Fibroblast of lung (primary cell): ENCODE measurements at regions not wholly inside any gene's neighbourhood (a gene's known extent, or its start where the extent isn't known, plus 50 kb on each side); places are given as distances from the start of the nearest gene placed in this dataset.
A peak's percentile ranks its signal among the peaks of the same experiment; 100 is the strongest.

Source experiments
- DNase-seq, 2 donors: peaks; one replicate each; pipeline versions ENCODE4 v3.0.0 to v3.0.0-alpha.2; 2010; ENCODE audit warnings: low read depth in 2 of 2
- H2AFZ ChIP-seq: 2 replicates; pipeline ENCODE4 v1.5.1; 2012; ENCODE audit warnings: low read length, control low read depth, inconsistent platforms
- H3K27ac ChIP-seq: 2 replicates; pipeline ENCODE4 v1.5.1; 2011; ENCODE audit warnings: low read length, control low read depth; ENCODE audit not compliant: insufficient read depth
- H3K27me3 ChIP-seq: 2 replicates; pipeline ENCODE4 v1.5.1; 2011; ENCODE audit warnings: mild to moderate bottlenecking, low read length; ENCODE audit not compliant: control insufficient read depth, insufficient read depth
- H3K36me3 ChIP-seq: 2 replicates; pipeline ENCODE4 v1.5.1; 2011; ENCODE audit warnings: low read length; ENCODE audit not compliant: control insufficient read depth, insufficient read depth
- H3K4me1 ChIP-seq: 2 replicates; pipeline ENCODE4 v1.5.1; 2011; ENCODE audit warnings: low read length; ENCODE audit not compliant: control insufficient read depth, insufficient read depth; ENCODE audit errors: extremely low read depth
- H3K4me2 ChIP-seq: 2 replicates; pipeline ENCODE4 v1.5.1; 2011; ENCODE audit warnings: low read length, control low read depth; ENCODE audit not compliant: insufficient read depth; ENCODE audit errors: extremely low read depth
- H3K4me3 ChIP-seq, 4 experiments: fragments of 200-600 bp in 1 of 4; sonication (generic) in 1 of 4; replicated peaks in 1 of 4; 2 replicates each; pipeline ENCODE4 v1.5.1; 2011 to 2016; ENCODE audit warnings: low read length in 4 of 4, low read depth in 3 of 4, mild to moderate bottlenecking in 3 of 4, control low read depth in 2 of 4, inconsistent platforms in 1 of 4, mixed read lengths in 1 of 4; ENCODE audit not compliant: insufficient read depth in 1 of 4; ENCODE audit errors: control extremely low read depth in 1 of 4
- H3K79me2 ChIP-seq: 2 replicates; pipeline ENCODE4 v1.5.1; 2012; ENCODE audit warnings: mild to moderate bottlenecking, low read length, inconsistent platforms; ENCODE audit not compliant: control insufficient read depth, insufficient read depth
- H3K9ac ChIP-seq: 2 replicates; pipeline ENCODE4 v1.5.1; 2011; ENCODE audit warnings: mild to moderate bottlenecking, low read length, control low read depth; ENCODE audit not compliant: insufficient read depth
- H3K9me3 ChIP-seq: 2 replicates; pipeline ENCODE4 v1.5.1; 2012; ENCODE audit warnings: low read depth, low read length; ENCODE audit not compliant: control insufficient read depth, insufficient read depth
- H4K20me1 ChIP-seq: 2 replicates; pipeline ENCODE4 v1.5.1; 2011; ENCODE audit warnings: low read length; ENCODE audit not compliant: control insufficient read depth, insufficient read depth; ENCODE audit errors: extremely low read depth
- EZH2 ChIP-seq: IDR thresholded peaks from 2 replicates; pipeline ENCODE4 v1.5.1; 2012; ENCODE audit warnings: low read length, control low read depth, mild to moderate bottlenecking; ENCODE audit errors: missing control alignments
- TF ChIP-seq, protein P1 (sequence below), 2 donors: IDR thresholded peaks in 1 of 2; conservative IDR thresholded peaks in 1 of 2; 1 replicate in 1 of 2; 2 replicates in 1 of 2; pipeline ENCODE4 v1.5.1; 2011 to 2012; ENCODE audit warnings: low read length in 2 of 2, control low read depth in 1 of 2, inconsistent platforms in 1 of 2, low read depth in 1 of 2, mild to moderate bottlenecking in 1 of 2

DNA sequence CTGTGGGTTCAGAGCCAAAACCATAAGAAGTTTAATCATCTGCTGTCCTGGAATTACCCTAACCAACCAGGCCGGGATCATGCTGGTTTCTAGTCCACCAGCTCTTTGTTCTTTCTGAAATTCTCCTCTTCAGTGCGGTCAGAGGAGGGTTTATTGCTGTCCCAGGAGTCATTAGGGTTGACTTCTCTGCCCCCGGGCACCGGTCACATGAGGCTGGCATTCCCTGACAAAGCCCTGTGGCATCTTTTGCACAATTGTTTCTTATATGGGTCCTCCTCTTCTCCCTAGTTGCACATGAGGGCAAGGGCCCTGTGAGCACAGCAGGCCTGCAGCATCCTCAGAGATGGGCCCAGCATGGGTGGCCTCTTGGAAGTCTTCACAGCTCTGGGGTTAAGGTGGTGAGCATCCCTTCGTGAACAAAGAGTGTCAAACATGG, 243.9 kb downstream of the IRF8 start:
- H3K4me2 ChIP-seq, result no peak overlapping the region
- DNase-seq, result peak in 1 of 2 donors; percentile 14
- H3K4me1 ChIP-seq, result no peaks in the 10 kb centered on the region
- H3K27ac ChIP-seq, result no peak overlapping the region
- no peak overlapping the region for H3K4me3 ChIP-seq
- no peak for TF ChIP-seq EZH2
- TF ChIP-seq, protein P1, sequence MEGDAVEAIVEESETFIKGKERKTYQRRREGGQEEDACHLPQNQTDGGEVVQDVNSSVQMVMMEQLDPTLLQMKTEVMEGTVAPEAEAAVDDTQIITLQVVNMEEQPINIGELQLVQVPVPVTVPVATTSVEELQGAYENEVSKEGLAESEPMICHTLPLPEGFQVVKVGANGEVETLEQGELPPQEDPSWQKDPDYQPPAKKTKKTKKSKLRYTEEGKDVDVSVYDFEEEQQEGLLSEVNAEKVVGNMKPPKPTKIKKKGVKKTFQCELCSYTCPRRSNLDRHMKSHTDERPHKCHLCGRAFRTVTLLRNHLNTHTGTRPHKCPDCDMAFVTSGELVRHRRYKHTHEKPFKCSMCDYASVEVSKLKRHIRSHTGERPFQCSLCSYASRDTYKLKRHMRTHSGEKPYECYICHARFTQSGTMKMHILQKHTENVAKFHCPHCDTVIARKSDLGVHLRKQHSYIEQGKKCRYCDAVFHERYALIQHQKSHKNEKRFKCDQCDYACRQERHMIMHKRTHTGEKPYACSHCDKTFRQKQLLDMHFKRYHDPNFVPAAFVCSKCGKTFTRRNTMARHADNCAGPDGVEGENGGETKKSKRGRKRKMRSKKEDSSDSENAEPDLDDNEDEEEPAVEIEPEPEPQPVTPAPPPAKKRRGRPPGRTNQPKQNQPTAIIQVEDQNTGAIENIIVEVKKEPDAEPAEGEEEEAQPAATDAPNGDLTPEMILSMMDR (conservative IDR thresholded peaks at IDR 0.05 in 1 of 2, IDR thresholded peaks at IDR 0.05 in 1 of 2; ENCODE audit: low read depth in 1 of 2, low read length in 2 of 2), result no peak
- no peaks in the 10 kb centered on the region for H3K36me3 ChIP-seq
- peaks cover 4% of the 10 kb centered on the region for H3K27me3 ChIP-seq
- H3K79me2 ChIP-seq, result no peaks in the 10 kb centered on the region
- H4K20me1 ChIP-seq, result no peaks in the 10 kb centered on the region
- H3K9me3 ChIP-seq, result no peaks in the 10 kb centered on the region
- no peak overlapping the region for H2AFZ ChIP-seq
- no peak overlapping the region for H3K9ac ChIP-seq

DNA sequence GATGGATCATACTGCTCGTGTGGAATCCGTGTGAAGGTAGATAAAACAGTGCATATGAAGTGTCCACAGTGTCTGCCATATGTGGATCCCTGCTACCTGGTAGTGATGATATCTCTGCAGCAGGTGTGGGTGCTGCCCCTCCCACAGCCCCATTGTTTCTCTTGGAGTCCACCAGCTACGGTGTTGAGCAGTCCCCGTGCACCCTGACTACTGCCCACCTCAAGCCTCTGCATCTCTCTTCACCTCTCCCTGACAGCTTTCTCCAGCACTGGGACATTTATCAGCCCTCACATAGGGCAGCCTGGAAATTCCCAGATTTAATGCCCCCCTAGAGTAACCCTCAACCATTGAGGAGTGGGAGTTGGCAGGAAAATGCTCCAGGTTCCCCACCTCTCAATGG, 244.7 kb downstream of the IRF8 start:
- Histone ChIP-seq H3K4me2 (no peak overlapping the region), H3K79me2 (no peaks in the 10 kb centered on the region), H2AFZ (no peak overlapping the region), H3K4me1 (no peaks in the 10 kb centered on the region), H3K27me3 (peaks cover 4% of the 10 kb centered on the region), H3K9ac (no peak overlapping the region), H3K9me3 (no peaks in the 10 kb centered on the region), H3K27ac (no peak overlapping the region), H3K36me3 (no peaks in the 10 kb centered on the region), H4K20me1 (no peaks in the 10 kb centered on the region), H3K4me3 (no peak overlapping the region)
- DNase-seq, result no peak
- TF ChIP-seq EZH2, result no peak
- TF ChIP-seq, protein P1 (conservative IDR thresholded peaks at IDR 0.05 in 1 of 2, IDR thresholded peaks at IDR 0.05 in 1 of 2; ENCODE audit: low read depth in 1 of 2, low read length in 2 of 2), result no peak

- H3K36me3 ChIP-seq, result no peaks in the 10 kb centered on the region
- H3K27me3 ChIP-seq, result peaks cover 4% of the 10 kb centered on the region
- H3K79me2 ChIP-seq, result no peaks in the 10 kb centered on the region
- H3K9ac ChIP-seq, result no peak overlapping the region
- H3K4me1 ChIP-seq, result no peaks in the 10 kb centered on the region
- no peak for TF ChIP-seq EZH2
- TF ChIP-seq, protein P1 (conservative IDR thresholded peaks at IDR 0.05 in 1 of 2, IDR thresholded peaks at IDR 0.05 in 1 of 2; ENCODE audit: low read depth in 1 of 2, low read length in 2 of 2), result no peak
- H3K27ac ChIP-seq, result no peak overlapping the region
- no peak for DNase-seq
- no peaks in the 10 kb centered on the region for H4K20me1 ChIP-seq
- H3K4me3 ChIP-seq, result no peak overlapping the region
- no peaks in the 10 kb centered on the region for H3K9me3 ChIP-seq
- H3K4me2 ChIP-seq, result no peak overlapping the region
- H2AFZ ChIP-seq, result no peak overlapping the region
Measured at GRCh38 chr16:86145669-86146068, 246.7 kb downstream of the IRF8 start.
